Bronchial epithelial cell (primary cell): ENCODE measurements at regions not wholly inside any gene's neighbourhood (a gene's known extent, or its start where the extent isn't known, plus 50 kb on each side); places are given as distances from the start of the nearest gene placed in this dataset.

Source experiments
- DNase-seq: peaks from one replicate; pipeline ENCODE4 v3.0.0-alpha.2; 2010; ENCODE audit warnings: low read depth
- FAIRE-seq: peaks from 2 replicates; lab custom pipeline; 2011; peaks lifted over from hg19 to GRCh38; lab: Jason Lieb, UNC
- H3K27me3 ChIP-seq: 2 replicates; pipeline ENCODE4 v1.5.1; 2011; ENCODE audit warnings: low read length; ENCODE audit not compliant: control insufficient read depth, insufficient read depth
- H3K36me3 ChIP-seq: 2 replicates; pipeline ENCODE4 v1.5.1; 2011; ENCODE audit warnings: low read length; ENCODE audit not compliant: control insufficient read depth, insufficient read depth
- H3K4me3 ChIP-seq: 2 replicates; pipeline ENCODE4 v1.5.1; 2011; ENCODE audit warnings: mild to moderate bottlenecking, low read depth, low read length, control low read depth
- TF ChIP-seq, protein P1 (sequence below): IDR thresholded peaks from 2 replicates; pipeline ENCODE4 v1.5.1; 2011; ENCODE audit warnings: mild to moderate bottlenecking, moderate library complexity, low read length, control low read depth, inconsistent platforms; ENCODE audit not compliant: insufficient read depth, severe bottlenecking

DNA sequence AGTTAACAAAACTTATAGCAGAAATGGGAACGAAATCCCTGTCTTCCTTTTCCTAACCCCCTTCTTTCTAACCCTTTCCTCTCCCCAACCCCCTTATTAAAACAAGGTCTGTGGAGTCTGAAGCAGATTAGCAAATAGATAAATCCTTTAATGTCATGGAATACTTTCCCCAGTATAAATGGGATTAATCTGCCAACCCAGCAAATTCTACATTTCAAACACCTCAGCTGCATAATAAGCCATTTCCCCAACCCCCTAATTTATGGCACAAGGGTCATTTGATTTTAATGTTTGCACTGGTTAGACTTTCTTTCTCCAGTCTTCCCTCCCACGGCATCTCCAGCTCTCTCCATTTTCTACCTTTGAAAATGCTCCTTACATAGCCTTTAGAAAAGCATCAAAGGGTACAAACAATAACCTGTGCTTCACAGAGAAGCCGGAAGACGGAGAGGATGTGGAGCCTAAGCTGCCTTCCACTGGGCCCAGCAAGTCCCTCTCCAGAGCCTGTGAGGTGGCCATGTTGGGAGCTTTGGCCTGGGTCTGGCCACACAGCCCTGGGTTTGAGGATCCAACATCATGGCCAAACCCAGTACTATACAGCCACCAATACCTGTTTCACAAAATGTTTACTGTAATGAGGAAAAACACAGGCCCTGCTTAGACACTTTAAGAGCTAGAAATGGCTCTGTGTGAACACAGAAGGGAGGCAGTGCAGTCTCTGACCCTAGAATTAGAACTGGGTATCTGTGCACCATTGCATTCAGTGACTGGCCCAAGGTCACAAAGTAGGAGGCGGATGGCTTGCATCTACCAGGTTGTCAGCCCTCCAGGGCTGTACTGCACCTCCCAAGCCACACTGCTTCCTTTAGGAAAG lies 56.9 kb upstream of the SPRY1 start:
- Histone ChIP-seq H3K4me3 (no peak overlapping the region), H3K36me3 (no peaks in the 10 kb centered on the region), H3K27me3 (no peaks in the 10 kb centered on the region)
- DNase-seq, result no peak
- FAIRE-seq, result no peak
- TF ChIP-seq, protein P1, sequence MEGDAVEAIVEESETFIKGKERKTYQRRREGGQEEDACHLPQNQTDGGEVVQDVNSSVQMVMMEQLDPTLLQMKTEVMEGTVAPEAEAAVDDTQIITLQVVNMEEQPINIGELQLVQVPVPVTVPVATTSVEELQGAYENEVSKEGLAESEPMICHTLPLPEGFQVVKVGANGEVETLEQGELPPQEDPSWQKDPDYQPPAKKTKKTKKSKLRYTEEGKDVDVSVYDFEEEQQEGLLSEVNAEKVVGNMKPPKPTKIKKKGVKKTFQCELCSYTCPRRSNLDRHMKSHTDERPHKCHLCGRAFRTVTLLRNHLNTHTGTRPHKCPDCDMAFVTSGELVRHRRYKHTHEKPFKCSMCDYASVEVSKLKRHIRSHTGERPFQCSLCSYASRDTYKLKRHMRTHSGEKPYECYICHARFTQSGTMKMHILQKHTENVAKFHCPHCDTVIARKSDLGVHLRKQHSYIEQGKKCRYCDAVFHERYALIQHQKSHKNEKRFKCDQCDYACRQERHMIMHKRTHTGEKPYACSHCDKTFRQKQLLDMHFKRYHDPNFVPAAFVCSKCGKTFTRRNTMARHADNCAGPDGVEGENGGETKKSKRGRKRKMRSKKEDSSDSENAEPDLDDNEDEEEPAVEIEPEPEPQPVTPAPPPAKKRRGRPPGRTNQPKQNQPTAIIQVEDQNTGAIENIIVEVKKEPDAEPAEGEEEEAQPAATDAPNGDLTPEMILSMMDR, result no peak

DNA sequence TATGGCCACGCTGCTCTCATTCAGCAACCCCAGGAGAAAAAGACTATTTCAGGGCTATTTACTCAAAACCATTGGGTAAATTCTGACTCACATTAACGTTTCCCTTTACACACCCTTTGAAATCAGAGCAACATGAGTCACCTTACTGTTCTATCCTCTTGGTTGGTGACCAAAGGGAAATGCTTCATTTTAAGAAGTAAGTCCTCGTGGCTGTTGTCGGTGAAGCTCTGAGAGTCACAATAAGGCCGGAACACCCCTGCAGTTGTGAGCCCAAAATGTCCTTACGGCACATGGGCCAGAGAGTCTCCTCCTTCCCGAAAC lies 56.3 kb upstream of the SPRY1 start:
- TF ChIP-seq, protein P1, result no peak
- no peak overlapping the region for H3K4me3 ChIP-seq
- FAIRE-seq (no peak), DNase-seq (peak; percentile 98)
- H3K27me3 ChIP-seq, result no peaks in the 10 kb centered on the region
- no peaks in the 10 kb centered on the region for H3K36me3 ChIP-seq

GRCh38 chr4:123342498-123342897 lies 54.1 kb upstream of the SPRY1 start:
- TF ChIP-seq, protein P1, result no peak
- Histone ChIP-seq H3K36me3 (no peaks in the 10 kb centered on the region), H3K27me3 (no peaks in the 10 kb centered on the region), H3K4me3 (no peak overlapping the region)
- FAIRE-seq, result no peak
- DNase-seq, result no peak

GRCh38 chr4:123343400-123344041 lies 53.1 kb upstream of the SPRY1 start:
- H3K36me3 ChIP-seq, result no peaks in the 10 kb centered on the region
- H3K27me3 ChIP-seq, result no peaks in the 10 kb centered on the region
- H3K4me3 ChIP-seq, result no peak overlapping the region
- TF ChIP-seq, protein P1, result no peak
- FAIRE-seq (no peak), DNase-seq (no peak)

DNA sequence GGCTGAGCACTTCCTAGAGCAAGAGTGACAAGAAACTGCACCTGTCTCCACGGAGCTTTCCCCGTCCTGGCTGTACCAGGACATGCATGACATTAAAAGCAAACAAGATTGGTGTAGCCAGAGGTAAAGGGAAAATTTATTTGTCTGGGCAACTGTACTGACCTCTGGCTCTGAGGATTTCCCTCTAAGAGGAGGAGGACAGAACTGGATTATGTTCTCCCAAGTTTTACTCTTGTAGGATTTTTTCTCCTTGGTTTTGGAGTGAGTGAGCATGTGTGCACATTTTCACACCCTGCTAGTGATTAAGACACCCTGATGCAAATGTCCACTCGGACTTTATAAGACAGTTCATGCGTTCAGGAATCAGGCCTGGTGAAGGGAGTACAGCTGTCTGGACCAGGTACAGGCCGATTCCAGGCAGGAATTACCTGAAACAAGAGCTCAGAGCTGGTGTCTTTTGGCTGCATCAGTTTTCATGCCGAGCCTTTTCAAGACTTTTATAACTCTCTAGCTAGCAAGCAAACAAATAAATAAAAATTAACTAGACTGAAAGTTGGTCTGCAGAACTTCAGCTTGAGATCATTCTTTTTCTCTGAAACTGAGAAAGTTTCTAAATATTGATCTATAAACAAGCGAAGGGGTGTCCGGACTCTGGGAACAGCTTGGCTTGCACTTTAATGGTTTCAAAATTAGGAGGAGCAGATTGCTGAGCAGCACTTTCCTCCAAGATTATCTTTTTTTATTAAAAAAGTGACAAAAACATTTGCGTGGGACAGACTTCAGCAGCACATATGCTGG lies 51.3 kb upstream of the SPRY1 start:
- TF ChIP-seq, protein P1, result no peak
- FAIRE-seq, result no peak
- Histone ChIP-seq H3K27me3 (no peaks in the 10 kb centered on the region), H3K36me3 (no peaks in the 10 kb centered on the region), H3K4me3 (no peak overlapping the region)
- no peak for DNase-seq
